ENCODE measurements at regions not wholly inside any gene's neighbourhood (a gene's known extent, or its start where the extent isn't known, plus 50 kb on each side); places are given as distances from the start of the nearest gene placed in this dataset.
"Not testable (repeated sequence)": the region's sequence is repeated elsewhere in the genome, so short reads cannot be mapped to it uniquely, and the experiment has no call there.

GRCh38 chr5:108503986-108504385, 122.1 kb upstream of the FBXL17 start:
- ChIA-PET RAD21 (ENCODE audit: low non-redundant PET in 1 of 2, low total read pairs in 2 of 2, uncharacterized antibody in 2 of 2, unreplicated experiment in 2 of 2) (no interaction called here), POLR2A (no interaction called here), CTCF (no interaction called here)
- Histone ChIP-seq H3K27me3 (ENCODE audit: insufficient read depth, low read length) (no peaks in the 10 kb centered on the region), H3K4me1 (ENCODE audit: control insufficient read depth in 1 of 2, insufficient read depth in 2 of 2, low read length in 2 of 2) (no peaks in the 10 kb centered on the region), H4K20me1 (ENCODE audit: insufficient read depth) (no peaks in the 10 kb centered on the region), H3K9ac (ENCODE audit: low read length) (no peak overlapping the region), H3K36me3 (ENCODE audit: control insufficient read depth in 1 of 2, insufficient read depth in 2 of 2, low read length in 2 of 2) (no peaks in the 10 kb centered on the region), H3K9me2 (ENCODE audit: insufficient read depth) (no peaks in the 10 kb centered on the region), H2AFZ (ENCODE audit: low read depth, low read length, poor library complexity, severe bottlenecking) (no peak overlapping the region), H3K4me2 (ENCODE audit: low read length) (no peak overlapping the region), H3K79me2 (ENCODE audit: insufficient read depth, low read length) (no peaks in the 10 kb centered on the region), H3K4me3 (replicated peaks in 1 of 2; ENCODE audit: low read depth in 1 of 2, low read length in 2 of 2) (no peak overlapping the region), H3K27ac (ENCODE audit: low read depth, low read length) (no peak overlapping the region), H3K9me3 (ENCODE audit: control insufficient read depth in 1 of 2, insufficient read depth in 1 of 2, low read depth in 1 of 2, low read length in 2 of 2) (no peaks in the 10 kb centered on the region)
- TF ChIP-seq ZFX (IDR thresholded peaks at IDR 0.05) (no peak), REST (IDR thresholded peaks at IDR 0.05; ENCODE audit: low read depth) (no peak), ZNF274 (IDR thresholded peaks at IDR 0.05; ENCODE audit: low read depth, low read length) (no peak), FOSL1 (IDR thresholded peaks at IDR 0.05; ENCODE audit: low read depth) (no peak)
- DNase-seq (ENCODE audit: low read depth, low spot score) (no peak), ATAC-seq (no peak)
- intact Hi-C loops (cut with micrococcal nuclease), result no loop called here
- BruUV-seq (replicated peaks), result no TSS peak

- CTCF ChIA-PET; intact Hi-C loops (cut with micrococcal nuclease); H3K9me3 ChIP-seq (ENCODE audit: control insufficient read depth in 1 of 2, insufficient read depth in 1 of 2, low read depth in 1 of 2, low read length in 2 of 2); H3K9me2 ChIP-seq (ENCODE audit: insufficient read depth); H4K20me1 ChIP-seq (ENCODE audit: insufficient read depth); ATAC-seq; H3K4me3 ChIP-seq (replicated peaks in 1 of 2; ENCODE audit: low read depth in 1 of 2, low read length in 2 of 2); H3K27ac ChIP-seq (ENCODE audit: low read depth, low read length); H3K79me2 ChIP-seq (ENCODE audit: insufficient read depth, low read length); BruUV-seq (replicated peaks); H2AFZ ChIP-seq (ENCODE audit: low read depth, low read length, poor library complexity, severe bottlenecking); H3K27me3 ChIP-seq (ENCODE audit: insufficient read depth, low read length); POLR2A ChIA-PET; H3K9ac ChIP-seq (ENCODE audit: low read length); DNase-seq (ENCODE audit: low read depth, low spot score); H3K36me3 ChIP-seq (ENCODE audit: control insufficient read depth in 1 of 2, insufficient read depth in 2 of 2, low read length in 2 of 2); H3K4me2 ChIP-seq (ENCODE audit: low read length); RAD21 ChIA-PET (ENCODE audit: low non-redundant PET in 1 of 2, low total read pairs in 2 of 2, uncharacterized antibody in 2 of 2, unreplicated experiment in 2 of 2); H3K4me1 ChIP-seq (ENCODE audit: control insufficient read depth in 1 of 2, insufficient read depth in 2 of 2, low read length in 2 of 2): not testable (repeated sequence)
Observed at GRCh38 chr5:108495615-108496014, 113.7 kb upstream of the FBXL17 start.
